ENCODE measurements at regions not wholly inside any gene's neighbourhood (a gene's known extent, or its start where the extent isn't known, plus 50 kb on each side); places are given as distances from the start of the nearest gene placed in this dataset.

DNA sequence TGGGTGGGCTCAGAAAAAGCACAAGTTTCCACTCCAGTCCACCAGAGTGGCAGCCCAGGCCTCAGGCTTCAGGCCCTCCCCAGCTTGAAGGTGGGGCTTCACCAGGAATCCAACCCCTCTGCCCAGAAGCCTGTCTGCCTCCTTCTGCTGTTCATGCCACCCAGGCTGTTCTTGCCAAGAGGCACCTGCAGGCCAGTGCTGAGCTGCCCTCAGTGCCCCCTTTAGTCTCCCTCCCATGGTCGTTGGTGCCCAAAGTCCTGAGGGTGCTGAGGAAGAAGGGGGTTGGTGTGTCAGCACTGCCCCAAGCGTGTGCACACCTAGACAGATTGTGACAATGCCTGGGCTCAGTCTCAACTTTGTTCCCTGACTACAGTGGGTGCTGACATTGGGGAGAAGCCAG, 475.3 kb downstream of the EPHA5 start:
- TF ChIP-seq POLR2AphosphoS5 (IDR thresholded peaks at IDR 0.05) (no peak), POLR2A (IDR thresholded peaks at IDR 0.05) (no peak), EP300 (IDR thresholded peaks at IDR 0.05) (no peak)
- TF ChIP-seq, protein P1, sequence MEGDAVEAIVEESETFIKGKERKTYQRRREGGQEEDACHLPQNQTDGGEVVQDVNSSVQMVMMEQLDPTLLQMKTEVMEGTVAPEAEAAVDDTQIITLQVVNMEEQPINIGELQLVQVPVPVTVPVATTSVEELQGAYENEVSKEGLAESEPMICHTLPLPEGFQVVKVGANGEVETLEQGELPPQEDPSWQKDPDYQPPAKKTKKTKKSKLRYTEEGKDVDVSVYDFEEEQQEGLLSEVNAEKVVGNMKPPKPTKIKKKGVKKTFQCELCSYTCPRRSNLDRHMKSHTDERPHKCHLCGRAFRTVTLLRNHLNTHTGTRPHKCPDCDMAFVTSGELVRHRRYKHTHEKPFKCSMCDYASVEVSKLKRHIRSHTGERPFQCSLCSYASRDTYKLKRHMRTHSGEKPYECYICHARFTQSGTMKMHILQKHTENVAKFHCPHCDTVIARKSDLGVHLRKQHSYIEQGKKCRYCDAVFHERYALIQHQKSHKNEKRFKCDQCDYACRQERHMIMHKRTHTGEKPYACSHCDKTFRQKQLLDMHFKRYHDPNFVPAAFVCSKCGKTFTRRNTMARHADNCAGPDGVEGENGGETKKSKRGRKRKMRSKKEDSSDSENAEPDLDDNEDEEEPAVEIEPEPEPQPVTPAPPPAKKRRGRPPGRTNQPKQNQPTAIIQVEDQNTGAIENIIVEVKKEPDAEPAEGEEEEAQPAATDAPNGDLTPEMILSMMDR (IDR thresholded peaks at IDR 0.05) = no peak
